OCI-LY7 (cell line): ENCODE measurements at regions not wholly inside any gene's neighbourhood (a gene's known extent, or its start where the extent isn't known, plus 50 kb on each side); places are given as distances from the start of the nearest gene placed in this dataset.
"Not testable (repeated sequence)": the region's sequence is repeated elsewhere in the genome, so short reads cannot be mapped to it uniquely, and the experiment has no call there.

Experiments used
- BruUV-seq: library from RNA; stranded (reverse); fragments of 400-500 nt; replicated peaks from 2 replicates; lab custom pipeline; 2021; lab: Mats Ljungman, UMichigan
- CTCF ChIA-PET: fragments of 300-600 bp; sonication (Branson Sonifier 250); formaldehyde crosslinking; loops from one replicate; lab custom pipeline; 2022; ENCODE audit warnings: antibody characterized with exemption; ENCODE audit not compliant: unreplicated experiment; lab: Charles Lee
- POLR2A ChIA-PET: fragments of 300-600 bp; sonication (Branson Sonifier 250); formaldehyde crosslinking; loops from one replicate; lab custom pipeline; 2022; ENCODE audit warnings: antibody characterized with exemption; lab: Charles Lee
- DNase-seq: peaks from one replicate; pipeline ENCODE4 v3.0.0-alpha.2; 2015; ENCODE audit warnings: low spot score
- H2AFZ ChIP-seq: fragments of 200-600 bp; sonication (generic), shearing (Covaris generic); 2 replicates; pipeline ENCODE4 v1.6.1; 2014; ENCODE audit warnings: mild to moderate bottlenecking, antibody characterized with exemption, low read length, moderate library complexity
- H3K27ac ChIP-seq: fragments of 200-600 bp; sonication (generic); 2 replicates; pipeline ENCODE4 v1.5.1; 2014; ENCODE audit warnings: mixed run types, low read depth, mild to moderate bottlenecking, moderate library complexity, low read length, inconsistent platforms; ENCODE audit not compliant: poor library complexity, severe bottlenecking
- H3K36me3 ChIP-seq: fragments of 200-600 bp; sonication (generic); 2 replicates; pipeline ENCODE4 v1.6.1; 2014; ENCODE audit warnings: mild to moderate bottlenecking, antibody characterized with exemption, low read length, moderate library complexity, mixed read lengths; ENCODE audit not compliant: insufficient read depth
- H3K4me1 ChIP-seq: fragments of 200-600 bp; sonication (generic); 2 replicates; pipeline ENCODE4 v1.5.1; 2014; ENCODE audit warnings: mild to moderate bottlenecking, low read length; ENCODE audit not compliant: insufficient read depth, poor library complexity, severe bottlenecking
- H3K4me2 ChIP-seq: fragments of 200-600 bp; sonication (generic); 2 replicates; pipeline ENCODE4 v1.6.1; 2014; ENCODE audit warnings: mild to moderate bottlenecking, low read length
- H3K4me3 ChIP-seq: fragments of 200-600 bp; sonication (generic); 2 replicates; pipeline ENCODE4 v1.5.1; 2014; ENCODE audit warnings: mild to moderate bottlenecking, low read depth, low read length; ENCODE audit not compliant: poor library complexity, severe bottlenecking
- H3K79me2 ChIP-seq: fragments of 200-600 bp; sonication (generic); 2 replicates; pipeline ENCODE4 v1.6.1; 2016; ENCODE audit warnings: low read depth, mild to moderate bottlenecking, low read length, moderate library complexity, mixed read lengths; ENCODE audit not compliant: insufficient read depth
- H3K9me2 ChIP-seq: fragments of 200-600 bp; sonication (generic); 2 replicates; pipeline ENCODE4 v1.6.1; 2016; ENCODE audit warnings: mild to moderate bottlenecking, low read length, mixed read lengths; ENCODE audit not compliant: insufficient read depth
- H3K9me3 ChIP-seq: fragments of 200-600 bp; sonication (generic); 2 replicates; pipeline ENCODE4 v1.6.1; 2014; ENCODE audit warnings: mild to moderate bottlenecking, mixed run types, low read length, mixed read lengths
- H4K20me1 ChIP-seq: fragments of 200-600 bp; sonication (generic); 2 replicates; pipeline ENCODE4 v1.6.1; 2014; ENCODE audit warnings: mild to moderate bottlenecking, antibody characterized with exemption, low read length, moderate library complexity, mixed read lengths; ENCODE audit not compliant: insufficient read depth
- EZH2phosphoT487 ChIP-seq: fragments of 200-600 bp; sonication (generic); IDR thresholded peaks from 2 replicates; pipeline ENCODE4 v1.6.1; 2018; ENCODE audit warnings: low read depth, borderline replicate concordance, mild to moderate bottlenecking, mixed run types, antibody characterized with exemption, low read length, moderate library complexity, mixed read lengths
- intact Hi-C: fragments of 100-400 bp; cut with micrococcal nuclease; formaldehyde crosslinking; loops from one replicate; pipeline ENCODE4 v1.10.0; 2022; ENCODE audit not compliant: unreplicated experiment
- TF ChIP-seq, protein P1 (sequence below): fragments of 200-600 bp; sonication (generic); conservative IDR thresholded peaks from 2 replicates; pipeline ENCODE4 v1.5.1; 2014; ENCODE audit warnings: mild to moderate bottlenecking, antibody characterized with exemption, low read length, moderate library complexity, mixed read lengths

DNA sequence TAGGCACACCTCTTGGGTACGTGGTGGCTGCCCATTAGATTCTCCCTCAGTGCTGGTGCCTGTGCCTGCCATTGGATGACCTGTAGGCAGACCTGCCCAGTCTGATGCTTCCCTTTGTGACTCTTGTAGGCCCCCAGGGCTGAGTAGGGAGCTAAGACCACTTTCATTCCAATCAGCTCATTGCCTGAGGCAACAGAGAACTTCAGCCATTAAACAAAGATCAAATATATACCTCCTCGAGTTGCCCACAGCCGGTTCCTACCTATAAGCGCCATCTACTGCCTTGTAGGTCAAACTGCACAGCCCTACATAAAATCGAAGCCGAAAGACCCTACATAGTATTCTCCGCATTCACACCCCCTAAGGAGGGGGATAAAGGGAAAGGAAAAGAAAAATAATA is 184.6 kb downstream of the ETAA1 start:
- H3K27ac ChIP-seq = no peak overlapping the region
- 0 out of 2 replicates have a peak, but pooled peaks cover 3% of the 10 kb centered on the region for H3K9me3 ChIP-seq
- H3K36me3 ChIP-seq = no peaks in the 10 kb centered on the region
- ChIA-PET POLR2A (interaction anchor here (0.6 kb wide), 1 partner anchor 1734 kb away, joined by 3 read pairs; no protein-coding TSS in a partner anchor), CTCF (no interaction called here)
- no peak overlapping the region for H3K4me3 ChIP-seq
- intact Hi-C loops = no loop called here
- TF ChIP-seq EZH2phosphoT487 = no peak
- TF ChIP-seq, protein P1, sequence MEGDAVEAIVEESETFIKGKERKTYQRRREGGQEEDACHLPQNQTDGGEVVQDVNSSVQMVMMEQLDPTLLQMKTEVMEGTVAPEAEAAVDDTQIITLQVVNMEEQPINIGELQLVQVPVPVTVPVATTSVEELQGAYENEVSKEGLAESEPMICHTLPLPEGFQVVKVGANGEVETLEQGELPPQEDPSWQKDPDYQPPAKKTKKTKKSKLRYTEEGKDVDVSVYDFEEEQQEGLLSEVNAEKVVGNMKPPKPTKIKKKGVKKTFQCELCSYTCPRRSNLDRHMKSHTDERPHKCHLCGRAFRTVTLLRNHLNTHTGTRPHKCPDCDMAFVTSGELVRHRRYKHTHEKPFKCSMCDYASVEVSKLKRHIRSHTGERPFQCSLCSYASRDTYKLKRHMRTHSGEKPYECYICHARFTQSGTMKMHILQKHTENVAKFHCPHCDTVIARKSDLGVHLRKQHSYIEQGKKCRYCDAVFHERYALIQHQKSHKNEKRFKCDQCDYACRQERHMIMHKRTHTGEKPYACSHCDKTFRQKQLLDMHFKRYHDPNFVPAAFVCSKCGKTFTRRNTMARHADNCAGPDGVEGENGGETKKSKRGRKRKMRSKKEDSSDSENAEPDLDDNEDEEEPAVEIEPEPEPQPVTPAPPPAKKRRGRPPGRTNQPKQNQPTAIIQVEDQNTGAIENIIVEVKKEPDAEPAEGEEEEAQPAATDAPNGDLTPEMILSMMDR = peak; percentile 72
- no peak overlapping the region for H2AFZ ChIP-seq
- H3K4me2 ChIP-seq = no peak overlapping the region
- no TSS peak for BruUV-seq
- no peaks in the 10 kb centered on the region for H3K4me1 ChIP-seq
- H4K20me1 ChIP-seq = no peaks in the 10 kb centered on the region
- H3K79me2 ChIP-seq = no peaks in the 10 kb centered on the region
- DNase-seq = peak; percentile 11
- H3K9me2 ChIP-seq = no peaks in the 10 kb centered on the region

DNA sequence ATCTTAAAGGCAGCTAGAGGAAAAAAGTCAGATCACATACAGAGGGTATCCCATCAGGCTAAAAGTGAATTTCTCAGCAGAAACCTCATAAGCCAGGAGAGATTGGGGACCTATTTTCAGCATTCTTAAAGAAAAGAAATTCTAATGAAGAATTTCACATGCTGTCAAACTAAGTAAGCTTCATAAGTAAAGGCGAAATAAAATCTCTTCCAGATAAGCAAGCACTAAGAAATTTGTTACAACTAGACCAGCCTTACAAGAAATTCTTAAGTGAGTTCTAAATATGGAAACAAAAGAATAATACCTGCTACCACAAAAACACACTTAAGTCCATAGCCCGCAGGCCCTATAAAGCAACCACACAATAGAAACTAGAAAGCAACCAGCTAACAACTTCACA is 186.1 kb downstream of the ETAA1 start:
- Histone ChIP-seq H3K27ac (no peak overlapping the region), H3K36me3 (no peaks in the 10 kb centered on the region), H3K4me2 (no peak overlapping the region), H3K4me3 (no peak overlapping the region), H2AFZ (no peak overlapping the region), H4K20me1 (no peaks in the 10 kb centered on the region), H3K9me3 (0 out of 2 replicates have a peak, but pooled peaks cover 3% of the 10 kb centered on the region), H3K79me2 (no peaks in the 10 kb centered on the region), H3K9me2 (no peaks in the 10 kb centered on the region), H3K4me1 (no peaks in the 10 kb centered on the region)
- TF ChIP-seq, protein P1 = no peak
- TF ChIP-seq EZH2phosphoT487 = no peak
- CTCF ChIA-PET = no interaction called here
- BruUV-seq = no TSS peak
- POLR2A ChIA-PET = no interaction called here
- intact Hi-C loops = no loop called here
- DNase-seq = no peak

DNA sequence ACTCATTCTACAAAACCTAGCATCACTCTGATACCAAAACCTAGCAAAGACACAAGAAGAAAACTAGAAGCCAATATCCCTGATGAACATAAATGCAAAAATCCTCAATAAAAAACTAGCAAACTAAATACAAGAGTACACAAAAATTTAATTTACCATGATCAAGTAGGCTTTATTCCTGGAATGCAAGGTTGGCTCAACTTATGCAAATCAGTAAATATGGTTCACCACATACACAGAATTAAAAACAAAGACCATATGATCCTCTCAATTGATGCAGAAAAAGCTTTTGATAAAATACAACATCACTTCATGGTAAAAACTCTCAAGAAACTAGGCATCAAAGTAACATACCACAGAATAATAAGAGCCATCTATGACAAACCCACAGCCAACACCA is 188.3 kb downstream of the ETAA1 start:
- CTCF ChIA-PET = no interaction called here
- no peaks in the 10 kb centered on the region for H3K9me2 ChIP-seq
- no peak overlapping the region for H2AFZ ChIP-seq
- no peak for DNase-seq
- no TSS peak for BruUV-seq
- no peaks in the 10 kb centered on the region for H3K79me2 ChIP-seq
- H3K4me3 ChIP-seq = no peak overlapping the region
- no peaks in the 10 kb centered on the region for H4K20me1 ChIP-seq
- no peaks in the 10 kb centered on the region for H3K4me1 ChIP-seq
- 0 out of 2 replicates have a peak, but pooled peaks cover 3% of the 10 kb centered on the region for H3K9me3 ChIP-seq
- H3K27ac ChIP-seq = no peak overlapping the region
- H3K36me3 ChIP-seq = no peaks in the 10 kb centered on the region
- intact Hi-C loops = no loop called here
- TF ChIP-seq, protein P1 = no peak
- TF ChIP-seq EZH2phosphoT487 = no peak
- H3K4me2 ChIP-seq = no peak overlapping the region
- POLR2A ChIA-PET = no interaction called here

DNA sequence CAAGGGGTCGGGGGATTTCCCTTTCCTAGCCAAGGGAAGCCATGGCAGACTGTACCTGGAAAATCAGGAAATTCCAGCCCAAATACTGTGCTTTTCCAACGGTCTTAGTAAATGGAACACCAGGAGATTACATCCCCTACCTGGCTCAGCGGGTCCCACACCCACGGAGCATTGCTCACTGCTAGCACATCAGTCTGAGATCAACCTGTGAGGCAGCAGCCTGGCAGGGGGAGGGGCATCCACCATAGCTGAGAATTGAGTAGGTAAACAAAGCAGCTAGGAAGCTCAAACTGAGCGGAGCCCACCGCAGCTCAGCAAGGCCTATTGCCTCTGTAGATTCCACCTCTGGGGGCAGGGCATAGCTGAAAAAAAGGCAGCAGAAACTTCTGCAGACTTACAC is 192.0 kb downstream of the ETAA1 start:
- H2AFZ ChIP-seq, H3K9me3 ChIP-seq, H3K27ac ChIP-seq, BruUV-seq, H3K9me2 ChIP-seq, H4K20me1 ChIP-seq, H3K79me2 ChIP-seq, H3K4me1 ChIP-seq, intact Hi-C loops, DNase-seq, H3K4me2 ChIP-seq, H3K36me3 ChIP-seq, CTCF ChIA-PET, H3K4me3 ChIP-seq: not testable (repeated sequence)
- POLR2A ChIA-PET = interaction anchor here (0.7 to 0.9 kb wide), 2 partner anchors 17 to 113 kb away, joined by 3 to 7 read pairs; no protein-coding TSS in a partner anchor
